IPS DF 6.9 (cell line): ENCODE measurements at regions not wholly inside any gene's neighbourhood (a gene's known extent, or its start where the extent isn't known, plus 50 kb on each side); places are given as distances from the start of the nearest gene placed in this dataset.

ENCODE experiments used
- DNase-seq: peaks from one replicate; pipeline ENCODE4 v3.0.0-alpha.2; 2013; ENCODE audit warnings: low read depth, low spot score
- H3K27ac ChIP-seq: one replicate; pipeline ENCODE4 v1.5.1; 2013; ENCODE audit warnings: low read length, control low read depth
- H3K27me3 ChIP-seq: 2 replicates; pipeline ENCODE4 v1.6.1; 2013; ENCODE audit warnings: mild to moderate bottlenecking, low read length; ENCODE audit not compliant: control insufficient read depth, insufficient read depth
- H3K36me3 ChIP-seq: 2 replicates; pipeline ENCODE4 v1.6.1; 2013; ENCODE audit warnings: low read length; ENCODE audit not compliant: control insufficient read depth, insufficient read depth
- H3K4me1 ChIP-seq: 2 replicates; pipeline ENCODE4 v1.6.1; 2013; ENCODE audit warnings: low read length; ENCODE audit not compliant: control insufficient read depth, insufficient read depth
- H3K4me3 ChIP-seq: 2 replicates; pipeline ENCODE4 v1.5.1; 2013; ENCODE audit warnings: mild to moderate bottlenecking, low read length
- H3K9me3 ChIP-seq: 2 replicates; pipeline ENCODE4 v1.6.1; 2013; ENCODE audit warnings: low read length, inconsistent platforms; ENCODE audit not compliant: control insufficient read depth, insufficient read depth
- WGBS: extraction: QIAGEN DNeasy Blood & Tissue Kit; methylation state at CpG from one replicate; pipeline ENCODE4 v1.1.7; 2013; ENCODE audit warnings: mixed read lengths, missing lambda C conversion rate; ENCODE audit not compliant: insufficient read length, insufficient coverage; 5-methylcytosine and 5-hydroxymethylcytosine counted together

DNA sequence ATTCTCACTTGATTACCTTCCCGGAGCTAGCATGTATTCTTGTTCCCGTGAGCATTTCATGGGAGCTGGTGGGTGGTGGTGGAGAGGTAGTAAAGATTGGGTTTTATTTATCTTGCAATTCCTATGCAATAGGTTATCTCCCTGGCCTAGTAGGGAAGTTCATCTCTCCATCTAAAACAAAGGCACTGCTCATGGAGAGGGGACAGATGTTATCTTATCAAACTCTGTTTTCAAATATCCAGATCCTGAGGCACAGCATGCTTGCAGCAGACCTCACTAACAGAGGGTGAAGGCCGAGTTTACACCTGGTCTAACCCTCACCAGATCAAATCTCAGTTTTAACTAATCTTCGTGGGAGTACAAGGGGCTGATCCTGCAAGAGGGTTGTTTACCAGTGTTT lies 98.9 kb downstream of the CYRIA start:
- no peak for DNase-seq
- Histone ChIP-seq H3K36me3 (no peaks in the 10 kb centered on the region), H3K4me3 (no peak overlapping the region), H3K27me3 (no peaks in the 10 kb centered on the region), H3K4me1 (no peaks in the 10 kb centered on the region), H3K9me3 (no peaks in the 10 kb centered on the region), H3K27ac (no peak overlapping the region)
- no CpG with 5 or more reads among the region's 4 CpGs for WGBS

DNA sequence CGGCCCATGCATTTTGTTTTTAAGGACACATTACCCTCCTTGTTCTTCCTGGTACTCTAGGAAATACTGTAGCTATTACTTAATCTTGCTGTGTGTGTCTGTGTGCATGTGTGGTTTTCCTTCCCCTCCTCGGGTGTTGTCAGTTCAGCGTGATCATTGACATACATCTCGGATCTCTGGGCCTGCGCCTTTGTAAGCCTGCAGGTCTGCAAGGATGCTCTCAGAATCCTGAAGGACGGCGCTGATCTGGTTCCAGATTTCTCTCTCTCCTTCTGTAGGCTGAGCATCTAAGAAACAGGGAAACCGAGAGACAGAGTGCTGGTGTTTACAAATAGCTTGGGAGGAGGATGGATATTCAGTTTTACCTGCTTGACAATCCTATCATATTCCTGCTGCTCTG lies 100.2 kb downstream of the CYRIA start:
- H3K27me3 ChIP-seq = no peaks in the 10 kb centered on the region
- no peak overlapping the region for H3K27ac ChIP-seq
- DNase-seq = no peak
- no peaks in the 10 kb centered on the region for H3K9me3 ChIP-seq
- no CpG with 5 or more reads among the region's 8 CpGs for WGBS
- H3K4me3 ChIP-seq = no peak overlapping the region
- no peaks in the 10 kb centered on the region for H3K4me1 ChIP-seq
- no peaks in the 10 kb centered on the region for H3K36me3 ChIP-seq

DNA sequence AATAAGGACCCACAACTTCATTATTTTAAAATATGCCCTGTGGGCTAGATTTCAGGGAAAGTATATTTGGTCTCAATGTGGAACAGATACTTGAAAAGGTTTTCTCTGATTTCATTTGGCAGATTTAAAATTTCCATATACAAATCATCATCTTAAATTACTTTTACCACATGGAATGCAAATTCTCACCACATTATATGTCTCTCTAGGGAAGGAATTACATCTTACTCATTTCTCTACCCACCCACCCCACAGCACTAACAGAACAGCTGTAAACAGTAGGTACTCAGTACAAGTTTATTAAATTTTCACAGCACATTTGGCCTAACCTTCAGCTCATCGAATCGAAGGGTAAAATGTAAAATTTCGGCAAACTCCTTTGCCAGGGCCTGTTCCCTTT lies 104.0 kb downstream of the CYRIA start:
- Histone ChIP-seq H3K36me3 (no peaks in the 10 kb centered on the region), H3K27me3 (no peaks in the 10 kb centered on the region), H3K27ac (no peak overlapping the region), H3K9me3 (no peaks in the 10 kb centered on the region), H3K4me1 (no peaks in the 10 kb centered on the region), H3K4me3 (no peak overlapping the region)
- DNase-seq = no peak
- no CpG with 5 or more reads among the region's 3 CpGs for WGBS

DNA sequence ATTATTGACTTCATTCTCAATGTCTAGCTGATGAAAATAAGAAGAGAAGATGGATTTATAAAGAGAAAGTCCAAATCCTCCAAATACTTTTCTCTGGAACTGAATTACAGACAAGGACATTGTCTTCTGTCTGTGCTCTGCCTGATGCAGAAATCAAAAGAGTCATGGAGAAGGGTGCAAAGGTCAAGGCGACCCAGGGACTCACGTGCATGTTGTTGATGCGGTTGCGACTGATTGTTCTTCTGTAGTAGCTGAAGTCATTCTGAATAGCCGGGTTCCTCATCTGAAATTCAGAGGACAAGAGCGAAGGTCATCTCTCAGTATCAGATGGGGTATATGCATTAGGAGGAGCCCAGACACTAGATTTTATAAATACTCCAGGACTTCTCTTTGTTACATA lies 104.4 kb downstream of the CYRIA start:
- Histone ChIP-seq H3K9me3 (no peaks in the 10 kb centered on the region), H3K4me1 (no peaks in the 10 kb centered on the region), H3K27ac (no peak overlapping the region), H3K4me3 (no peak overlapping the region), H3K27me3 (no peaks in the 10 kb centered on the region), H3K36me3 (no peaks in the 10 kb centered on the region)
- no CpG with 5 or more reads among the region's 6 CpGs for WGBS
- no peak for DNase-seq

DNA sequence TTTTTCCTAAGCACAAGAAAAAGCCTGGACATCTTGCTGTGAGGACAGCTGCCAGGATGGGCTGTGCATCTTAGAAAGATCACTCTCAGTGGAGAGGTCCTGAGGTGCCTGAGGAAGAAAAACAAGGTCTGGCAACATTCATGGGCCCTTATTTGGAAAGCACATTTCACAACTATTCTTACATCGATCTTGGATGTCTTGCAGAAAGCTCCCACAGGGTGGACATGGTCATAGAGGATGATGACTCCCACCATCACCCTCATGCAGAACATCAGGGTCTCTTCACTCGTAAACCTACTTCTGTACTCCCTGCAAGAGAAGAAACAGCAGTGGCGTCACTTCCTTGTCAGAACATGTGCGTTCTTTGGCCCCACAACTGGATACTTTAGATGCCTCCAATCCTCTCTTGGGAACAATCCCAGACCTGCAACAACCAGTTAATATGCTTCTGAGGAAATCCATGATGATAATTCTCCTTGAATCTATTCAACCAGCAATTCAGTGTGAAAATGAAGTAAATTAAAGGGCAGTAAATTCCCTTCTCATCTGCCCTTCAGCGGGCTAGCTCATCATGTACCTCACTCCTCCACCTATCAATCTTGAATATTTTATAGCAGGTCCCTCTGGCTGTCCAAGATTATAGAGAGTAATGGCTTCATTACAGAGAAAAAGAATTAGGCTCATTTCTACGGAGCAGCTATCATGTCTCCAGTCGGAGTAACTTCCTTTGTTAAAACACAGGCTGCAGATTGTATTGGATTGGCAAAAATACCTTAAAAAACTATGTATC lies 106.2 kb downstream of the CYRIA start:
- WGBS = no CpG with 5 or more reads among the region's 7 CpGs

DNA sequence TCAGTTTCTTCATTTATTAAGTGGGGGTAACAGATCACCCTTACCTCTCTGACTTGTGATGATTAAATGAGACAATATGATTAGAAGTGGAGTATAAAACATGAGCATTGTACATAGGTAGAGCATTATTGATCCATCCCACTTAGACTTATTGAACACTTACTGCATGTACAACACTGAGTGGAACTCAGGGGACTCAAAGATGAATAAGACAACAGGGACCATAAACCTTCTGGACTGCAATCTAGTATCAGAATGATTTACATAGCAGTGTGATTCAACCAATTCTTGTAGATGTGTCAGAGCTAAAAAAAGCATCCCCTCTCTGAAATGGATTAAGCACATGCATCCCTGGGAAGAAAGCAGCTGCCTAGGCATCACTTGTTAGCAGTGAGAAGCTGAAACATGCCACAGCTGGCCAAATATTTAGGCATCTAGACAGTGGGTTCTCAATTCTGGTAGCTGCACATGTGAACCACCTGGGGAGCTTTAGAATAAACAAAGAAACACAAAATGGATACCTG lies 111.5 kb downstream of the CYRIA start:
- H3K27me3 ChIP-seq = no peaks in the 10 kb centered on the region
- H3K27ac ChIP-seq = no peak overlapping the region
- no peaks in the 10 kb centered on the region for H3K4me1 ChIP-seq
- no peak overlapping the region for H3K4me3 ChIP-seq
- no peaks in the 10 kb centered on the region for H3K36me3 ChIP-seq
- H3K9me3 ChIP-seq = no peaks in the 10 kb centered on the region
- DNase-seq = no peak

More for the DNA sequence above, 106.2 kb downstream of the CYRIA start:
- H3K4me1 ChIP-seq = no peaks in the 10 kb centered on the region
- H3K9me3 ChIP-seq = no peaks in the 10 kb centered on the region
- H3K4me3 ChIP-seq = no peak overlapping the region
- no peaks in the 10 kb centered on the region for H3K27me3 ChIP-seq
- H3K27ac ChIP-seq = no peak overlapping the region
- no peak for DNase-seq
- H3K36me3 ChIP-seq = no peaks in the 10 kb centered on the region

DNA sequence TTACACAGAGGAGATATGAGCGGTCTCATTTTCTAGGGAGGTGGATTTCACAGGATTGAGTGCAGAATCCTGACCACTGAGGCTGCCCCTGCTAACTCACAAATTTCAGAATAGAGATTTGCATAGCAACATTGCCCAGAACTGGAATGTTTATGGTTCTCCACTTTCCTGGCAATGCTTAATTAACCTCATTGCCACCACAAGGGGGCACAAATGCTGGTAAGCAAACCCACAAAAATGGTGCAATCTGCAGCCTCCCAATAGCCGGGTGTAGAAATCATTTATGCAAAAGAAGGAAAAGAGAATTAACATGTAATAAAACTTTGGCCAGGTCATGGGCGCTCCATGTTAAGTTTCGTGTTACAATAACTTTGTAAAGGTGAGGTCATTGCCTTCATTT lies 112.4 kb downstream of the CYRIA start:
- peak; percentile 16 for DNase-seq
- Histone ChIP-seq H3K27ac (no peak overlapping the region), H3K9me3 (no peaks in the 10 kb centered on the region), H3K36me3 (no peaks in the 10 kb centered on the region), H3K4me3 (no peak overlapping the region), H3K27me3 (no peaks in the 10 kb centered on the region), H3K4me1 (no peaks in the 10 kb centered on the region)
- no CpG with 5 or more reads among the region's 4 CpGs for WGBS

DNA sequence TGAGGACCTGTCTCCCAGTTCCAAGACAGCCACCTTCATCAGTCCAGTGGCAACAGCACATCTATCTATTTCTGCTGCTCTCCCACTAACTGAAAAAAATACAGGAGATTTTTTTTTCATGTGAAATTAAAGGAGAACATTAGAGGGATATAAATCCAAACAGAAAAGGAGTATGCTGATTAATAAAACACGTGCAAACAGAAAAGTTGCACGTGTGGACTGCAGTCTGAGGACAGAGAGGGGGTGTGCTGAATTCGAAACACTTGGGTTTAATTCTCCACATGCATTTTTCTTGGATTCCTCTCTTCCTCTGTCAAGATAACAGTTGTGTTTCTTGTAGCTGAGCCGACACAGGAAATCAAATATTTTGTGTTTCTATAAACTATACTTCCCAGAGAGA lies 113.4 kb downstream of the CYRIA start:
- Histone ChIP-seq H3K9me3 (no peaks in the 10 kb centered on the region), H3K4me1 (no peaks in the 10 kb centered on the region), H3K27me3 (no peaks in the 10 kb centered on the region), H3K27ac (no peak overlapping the region), H3K4me3 (no peak overlapping the region), H3K36me3 (no peaks in the 10 kb centered on the region)
- DNase-seq = no peak
- WGBS = no CpG with 5 or more reads among the region's 4 CpGs

DNA sequence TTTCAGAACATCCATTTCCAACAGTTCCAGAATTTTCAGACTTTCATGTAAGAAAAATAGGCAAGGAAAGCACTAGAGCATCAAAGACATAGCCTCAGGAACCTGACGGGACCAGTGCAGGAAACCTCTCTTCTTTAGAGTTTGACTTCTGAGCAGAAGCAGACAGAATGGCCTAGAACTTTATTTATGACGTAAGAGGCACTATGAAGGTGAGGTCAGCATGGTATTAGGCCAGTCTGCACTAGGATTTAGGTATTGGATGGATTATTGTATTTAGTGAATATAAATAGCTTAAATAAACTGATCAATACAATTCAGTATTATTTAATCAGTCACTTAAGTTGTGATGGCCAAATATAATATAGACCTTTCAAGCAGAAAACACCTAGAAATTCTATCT lies 117.6 kb downstream of the CYRIA start:
- no CpG with 5 or more reads among the region's 2 CpGs for WGBS

DNA sequence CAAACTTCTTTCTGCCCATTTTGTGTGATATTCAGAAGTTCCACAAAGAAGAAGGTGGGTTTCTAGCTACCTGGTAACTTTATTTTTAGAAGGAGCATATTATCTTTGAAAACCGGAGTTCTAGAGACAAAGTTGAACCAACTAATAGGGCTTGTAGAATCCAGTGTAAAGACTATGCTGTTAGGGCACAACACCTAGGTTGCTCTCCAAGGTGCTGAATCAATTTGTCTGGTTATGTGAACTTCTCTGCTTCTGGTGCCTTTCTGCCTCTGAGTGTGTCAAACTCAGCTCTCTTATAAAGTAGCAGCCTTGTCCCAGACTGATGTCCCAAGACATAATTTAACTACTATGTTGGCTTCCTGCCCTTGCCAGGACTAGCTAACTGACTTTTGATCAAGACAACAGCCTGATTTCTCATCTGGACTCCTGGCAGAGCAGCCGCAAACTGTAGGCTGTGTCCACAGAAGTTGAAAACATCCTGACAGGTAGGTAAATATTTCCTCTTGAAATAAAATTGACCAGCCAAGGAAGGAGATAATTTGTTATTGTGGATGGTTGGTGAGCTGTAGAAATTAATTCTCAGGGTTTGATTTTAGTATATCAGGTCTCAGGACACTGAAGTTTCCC lies 119.4 kb downstream of the CYRIA start:
- H3K27ac ChIP-seq = no peak overlapping the region
- WGBS = no CpG with 5 or more reads among the region's 2 CpGs
- DNase-seq = peak; percentile 41

More for the DNA sequence above, 117.6 kb downstream of the CYRIA start:
- H3K4me3 ChIP-seq = no peak overlapping the region
- H3K36me3 ChIP-seq = no peaks in the 10 kb centered on the region
- DNase-seq = no peak
- H3K4me1 ChIP-seq = no peaks in the 10 kb centered on the region
- no peak overlapping the region for H3K27ac ChIP-seq
- no peaks in the 10 kb centered on the region for H3K27me3 ChIP-seq
- no peaks in the 10 kb centered on the region for H3K9me3 ChIP-seq

DNA sequence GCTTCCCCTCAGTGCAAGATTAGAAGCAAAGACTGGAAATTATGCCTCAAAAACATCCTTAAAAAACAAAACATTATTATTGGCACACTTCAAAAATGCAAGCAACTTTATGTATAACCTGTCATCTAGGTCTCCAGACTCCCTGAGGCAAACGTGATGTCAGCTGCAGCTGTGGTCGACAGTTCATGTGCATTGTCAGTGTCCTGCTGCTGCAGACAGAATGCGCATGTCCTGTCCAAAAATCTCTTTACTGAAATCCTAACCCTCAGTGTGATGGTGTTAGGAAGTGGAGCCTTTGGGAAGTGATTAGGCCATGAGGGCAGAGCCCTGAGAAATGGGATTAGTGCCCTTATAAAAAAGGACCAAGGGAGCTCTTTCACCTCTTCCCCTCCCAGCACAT lies 126.9 kb downstream of the CYRIA start:
- no peaks in the 10 kb centered on the region for H3K9me3 ChIP-seq

More for the DNA sequence above, 119.4 kb downstream of the CYRIA start:
- H3K27me3 ChIP-seq = no peaks in the 10 kb centered on the region
- no peaks in the 10 kb centered on the region for H3K4me1 ChIP-seq
- no peaks in the 10 kb centered on the region for H3K36me3 ChIP-seq
- no peak overlapping the region for H3K4me3 ChIP-seq
- no peaks in the 10 kb centered on the region for H3K9me3 ChIP-seq

More for the DNA sequence above, 126.9 kb downstream of the CYRIA start:
- Histone ChIP-seq H3K27ac (no peak overlapping the region), H3K27me3 (no peaks in the 10 kb centered on the region), H3K4me1 (no peaks in the 10 kb centered on the region), H3K4me3 (no peak overlapping the region), H3K36me3 (no peaks in the 10 kb centered on the region)
- no peak for DNase-seq
- no CpG with 5 or more reads among the region's 3 CpGs for WGBS
